ENCODE measurements at regions not wholly inside any gene's neighbourhood (a gene's known extent, or its start where the extent isn't known, plus 50 kb on each side); places are given as distances from the start of the nearest gene placed in this dataset.

DNA sequence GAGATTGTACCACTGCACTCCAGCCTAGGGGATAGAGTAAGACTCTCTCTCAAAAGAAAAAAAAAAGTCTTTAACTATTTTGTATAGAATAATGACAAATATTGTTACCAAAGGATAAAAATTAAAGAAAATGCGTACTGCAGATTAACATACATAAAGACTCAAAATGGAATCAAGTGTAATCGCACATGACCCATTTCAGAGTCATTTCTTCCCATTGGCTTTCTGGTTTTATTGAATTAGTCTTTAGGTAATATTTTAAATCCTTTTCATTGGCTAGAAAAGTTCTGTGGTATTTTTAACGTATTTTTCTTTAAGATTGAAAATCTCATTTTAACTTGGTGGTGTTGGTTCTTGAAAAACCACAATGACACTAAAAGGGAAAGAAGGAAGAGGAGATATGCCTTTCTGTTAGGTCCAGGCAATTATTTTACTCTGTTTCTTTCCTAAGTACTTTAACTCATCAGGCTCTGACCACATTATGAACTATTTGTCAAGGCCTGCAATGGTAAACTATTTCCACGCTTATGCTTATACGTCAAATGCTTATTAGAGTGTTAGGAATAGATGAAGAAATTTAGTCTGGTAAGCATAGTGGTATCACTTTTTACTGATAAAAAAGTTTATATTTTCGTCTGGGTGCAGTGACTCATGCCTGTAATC, 52.3 kb downstream of the PLEKHG1 start:
- Histone ChIP-seq H3K27ac (ENCODE audit: low read depth, low read length) (no peak overlapping the region), H3K9me3 (ENCODE audit: control insufficient read depth, insufficient read depth, low read length) (no peaks in the 10 kb centered on the region), H3K4me3 (ENCODE audit: low read depth, low read length) (no peak overlapping the region), H3K27me3 (ENCODE audit: control insufficient read depth, insufficient read depth, low read length) (no peaks in the 10 kb centered on the region)
- ChIA-PET CTCF (interaction anchor here (0.6 kb wide), 1 partner anchor 113 kb away, joined by 4 read pairs; no protein-coding TSS in a partner anchor), POLR2A (no interaction called here)
- TF ChIP-seq CTCF (IDR thresholded peaks at IDR 0.05; ENCODE audit: low read depth, low read length) = no peak
- DNase-seq (ENCODE audit: low read depth, low spot score) = no peak

DNA sequence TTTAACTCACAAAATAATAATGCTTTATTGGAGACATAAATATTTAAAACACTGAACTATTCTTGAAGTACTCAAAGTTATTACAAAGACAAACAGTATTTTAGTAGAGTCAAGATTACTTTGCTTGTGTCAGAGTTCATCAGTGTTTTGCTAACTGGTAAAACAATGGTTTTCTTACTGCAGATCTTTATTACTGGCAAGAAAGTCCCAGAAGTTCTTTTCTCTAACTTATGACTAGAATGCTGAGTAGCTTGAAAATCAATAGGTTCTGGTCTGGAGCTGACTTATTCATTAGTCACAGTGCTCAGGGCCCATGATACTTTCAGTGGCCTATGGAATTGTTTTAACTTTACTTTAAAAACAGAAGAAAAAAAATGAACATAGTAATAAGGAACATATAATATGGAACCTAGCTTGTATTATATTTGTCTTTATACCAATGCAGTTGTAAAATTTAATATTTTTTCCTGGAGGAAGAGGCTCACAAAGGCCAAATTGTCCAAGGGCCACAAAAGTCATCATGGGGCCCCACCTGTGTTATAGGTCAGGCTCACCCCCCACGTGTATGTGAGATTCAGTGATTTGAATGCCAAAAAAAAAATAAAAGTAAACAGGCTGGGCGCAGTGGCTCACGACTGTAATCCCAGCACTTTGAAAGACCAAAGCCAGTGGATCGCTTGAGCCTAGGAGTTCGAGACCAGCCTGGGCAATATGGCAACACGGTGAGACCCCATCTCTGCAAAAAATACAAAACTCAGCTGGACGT, 53.3 kb downstream of the PLEKHG1 start:
- no peaks in the 10 kb centered on the region for H3K9me3 ChIP-seq (ENCODE audit: control insufficient read depth, insufficient read depth, low read length)
- no peak overlapping the region for H3K27ac ChIP-seq (ENCODE audit: low read depth, low read length)
- POLR2A ChIA-PET = no interaction called here
- CTCF ChIA-PET = interaction anchor here (0.6 kb wide), 1 partner anchor 115 kb away, joined by 4 read pairs; no protein-coding TSS in a partner anchor
- no peak overlapping the region for H3K4me3 ChIP-seq (ENCODE audit: low read depth, low read length)
- no peak for TF ChIP-seq CTCF (IDR thresholded peaks at IDR 0.05; ENCODE audit: low read depth, low read length)
- H3K27me3 ChIP-seq (ENCODE audit: control insufficient read depth, insufficient read depth, low read length) = no peaks in the 10 kb centered on the region
- DNase-seq (ENCODE audit: low read depth, low spot score) = no peak

DNA sequence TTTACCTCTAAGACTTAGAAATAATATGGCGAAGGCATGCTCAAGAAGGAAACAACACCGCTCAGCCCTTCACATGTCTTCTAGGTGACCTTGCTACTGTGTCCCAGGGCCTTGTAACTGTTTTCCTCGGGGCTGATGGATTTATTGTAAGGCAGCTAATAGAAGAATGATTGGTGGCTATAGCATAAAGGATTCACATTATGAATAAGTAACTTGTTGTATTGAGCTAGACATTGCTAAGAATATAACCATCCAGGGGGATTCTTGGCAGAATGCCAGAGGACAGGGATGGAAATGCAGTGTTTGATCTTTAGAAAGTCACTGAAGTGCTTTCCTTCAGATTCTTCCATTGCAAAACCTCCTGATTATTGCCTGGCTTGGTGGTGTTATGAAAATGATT, 54.9 kb downstream of the PLEKHG1 start:
- ChIA-PET CTCF (no interaction called here), POLR2A (no interaction called here)
- Histone ChIP-seq H3K4me3 (ENCODE audit: low read depth, low read length) (no peak overlapping the region), H3K27ac (ENCODE audit: low read depth, low read length) (no peak overlapping the region), H3K27me3 (ENCODE audit: control insufficient read depth, insufficient read depth, low read length) (no peaks in the 10 kb centered on the region), H3K9me3 (ENCODE audit: control insufficient read depth, insufficient read depth, low read length) (no peaks in the 10 kb centered on the region)
- DNase-seq (ENCODE audit: low read depth, low spot score) = no peak
- TF ChIP-seq CTCF (IDR thresholded peaks at IDR 0.05; ENCODE audit: low read depth, low read length) = no peak

- H3K9me3 ChIP-seq (ENCODE audit: control insufficient read depth, insufficient read depth, low read length) = no peaks in the 10 kb centered on the region
- H3K27ac ChIP-seq (ENCODE audit: low read depth, low read length) = no peak overlapping the region
- H3K4me3 ChIP-seq (ENCODE audit: low read depth, low read length) = no peak overlapping the region
- no peak for TF ChIP-seq CTCF (IDR thresholded peaks at IDR 0.05; ENCODE audit: low read depth, low read length)
- no peaks in the 10 kb centered on the region for H3K27me3 ChIP-seq (ENCODE audit: control insufficient read depth, insufficient read depth, low read length)
- CTCF ChIA-PET = no interaction called here
- no peak for DNase-seq (ENCODE audit: low read depth, low spot score)
- POLR2A ChIA-PET = no interaction called here
Observed at GRCh38 chr6:150656156-150656555, 56.5 kb downstream of the PLEKHG1 start.

DNA sequence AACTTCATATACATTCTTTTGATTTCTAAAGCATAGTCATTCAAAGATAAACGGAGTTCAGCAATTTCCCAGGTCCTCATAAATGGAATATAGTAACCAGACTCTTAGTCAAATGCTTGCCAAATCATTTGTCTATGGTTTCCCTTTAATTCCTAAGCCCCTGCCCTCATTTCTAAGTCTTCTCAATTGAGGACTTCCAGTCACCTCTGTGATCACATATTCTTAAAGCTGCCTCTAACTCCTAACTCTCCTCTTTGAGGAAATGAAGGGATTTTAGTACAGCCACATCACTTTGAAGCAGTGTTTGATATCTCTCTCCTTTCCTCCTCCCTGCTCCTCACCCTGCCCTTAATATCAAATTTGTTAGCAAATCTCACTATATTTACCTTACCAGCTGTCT, 58.7 kb downstream of the PLEKHG1 start:
- ChIA-PET CTCF (no interaction called here), POLR2A (no interaction called here)
- no peak overlapping the region for H3K27ac ChIP-seq (ENCODE audit: low read depth, low read length)
- no peak overlapping the region for H3K4me3 ChIP-seq (ENCODE audit: low read depth, low read length)
- DNase-seq (ENCODE audit: low read depth, low spot score) = no peak
- no peak for TF ChIP-seq CTCF (IDR thresholded peaks at IDR 0.05; ENCODE audit: low read depth, low read length)
- H3K27me3 ChIP-seq (ENCODE audit: control insufficient read depth, insufficient read depth, low read length) = no peaks in the 10 kb centered on the region
- no peaks in the 10 kb centered on the region for H3K9me3 ChIP-seq (ENCODE audit: control insufficient read depth, insufficient read depth, low read length)

Measured in AG04450 (cell line).